ENCODE measurements at regions not wholly inside any gene's neighbourhood (a gene's known extent, or its start where the extent isn't known, plus 50 kb on each side); places are given as distances from the start of the nearest gene placed in this dataset.
"Not testable (repeated sequence)": the region's sequence is repeated elsewhere in the genome, so short reads cannot be mapped to it uniquely, and the experiment has no call there.

- DNase-seq (ENCODE audit: low spot score) = no peak
These were observed 61.0 kb upstream of the ST3GAL6 start for GRCh38 chr3:98702166-98702565.

GRCh38 chr3:98705212-98705611, 57.9 kb upstream of the ST3GAL6 start:
- DNase-seq (ENCODE audit: low spot score) = no peak

DNA sequence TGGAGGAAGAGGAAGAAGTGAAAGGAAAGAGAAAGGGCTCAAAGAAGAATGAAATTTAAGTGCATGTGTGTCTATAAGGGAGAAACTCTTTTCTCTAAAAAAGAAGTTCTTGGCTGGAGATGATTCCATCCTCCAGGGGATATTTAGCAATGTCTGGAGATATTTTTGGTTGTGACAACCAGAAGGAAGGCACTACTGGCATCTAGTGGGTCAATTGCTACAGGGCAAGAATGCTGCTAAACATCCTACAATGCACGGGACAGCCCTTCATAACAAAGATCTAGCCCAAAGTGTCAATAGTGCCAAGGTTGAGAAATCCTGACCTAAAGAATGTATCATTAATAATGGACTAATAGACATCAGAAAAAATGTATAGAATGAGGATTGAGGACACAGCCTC, 57.4 kb upstream of the ST3GAL6 start:
- no peak for DNase-seq (ENCODE audit: low spot score)

- not testable (repeated sequence) for DNase-seq (ENCODE audit: low spot score)
These were observed 54.5 kb upstream of the ST3GAL6 start for GRCh38 chr3:98708681-98709080.

DNA sequence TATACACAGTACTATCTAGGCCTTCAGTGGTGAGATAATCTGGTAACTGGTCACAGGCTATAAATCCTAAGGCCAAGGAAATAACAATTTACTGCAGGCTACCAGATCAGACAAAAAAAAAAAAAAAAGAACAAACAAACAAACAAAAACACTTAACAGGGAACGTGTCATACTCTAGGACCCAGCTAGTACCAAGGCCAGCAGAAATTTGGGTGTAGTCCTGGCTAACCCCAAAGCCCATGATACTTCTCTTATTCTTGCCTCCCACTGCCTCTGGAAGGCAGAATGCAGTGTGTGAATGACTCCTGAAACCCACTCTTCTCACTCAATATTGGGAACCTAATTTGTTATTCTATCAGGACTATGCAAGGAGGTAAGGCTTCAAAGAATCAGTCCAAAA, 53.7 kb upstream of the ST3GAL6 start:
- DNase-seq (ENCODE audit: low spot score) = no peak

- no peak for DNase-seq (ENCODE audit: low spot score)
These were observed 53.0 kb upstream of the ST3GAL6 start for GRCh38 chr3:98710067-98710659.

- DNase-seq (ENCODE audit: low spot score) = no peak
These were observed 51.7 kb upstream of the ST3GAL6 start for GRCh38 chr3:98711426-98711825.

- DNase-seq (ENCODE audit: low spot score) = no peak
These were observed 50.4 kb upstream of the ST3GAL6 start for GRCh38 chr3:98712726-98713125.

- DNase-seq (ENCODE audit: low spot score) = not testable (repeated sequence)
These were observed 49.8 kb upstream of the ST3GAL6 start for GRCh38 chr3:98713332-98713731.
